ENCODE measurements at regions not wholly inside any gene's neighbourhood (a gene's known extent, or its start where the extent isn't known, plus 50 kb on each side); places are given as distances from the start of the nearest gene placed in this dataset.
A peak's percentile ranks its signal among the peaks of the same experiment; 100 is the strongest.

DNA sequence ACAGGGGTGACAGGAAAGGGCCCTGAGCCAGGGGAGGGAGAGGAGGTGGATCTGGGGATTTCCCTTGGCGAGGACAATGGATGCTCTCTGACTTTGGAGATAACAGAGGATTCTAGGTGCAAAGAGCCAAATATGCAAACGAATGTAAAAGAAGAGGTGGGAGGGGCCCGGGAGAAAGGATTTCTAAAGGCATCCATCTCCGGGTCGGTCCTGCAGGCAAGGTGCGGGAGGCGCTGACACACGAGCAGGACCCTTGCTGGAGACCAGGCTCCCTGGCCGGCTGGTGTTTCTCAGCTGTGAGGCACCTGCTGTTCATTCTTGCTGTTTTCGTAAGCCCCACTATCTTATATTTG is 115.2 kb upstream of the TLE3 start:
- Histone ChIP-seq H3K27ac (ENCODE audit: insufficient read depth, low read length) (no peak overlapping the region), H3K36me3 (ENCODE audit: control insufficient read depth, insufficient read depth, low read length) (no peaks in the 10 kb centered on the region), H3K9ac (ENCODE audit: insufficient read depth, low read length) (no peak overlapping the region), H3K27me3 (ENCODE audit: control insufficient read depth, insufficient read depth, low read length) (peaks cover 10% of the 10 kb centered on the region), H3K4me3 (replicated peaks in 1 of 4; ENCODE audit: control extremely low read depth in 1 of 4, insufficient read depth in 1 of 4, low read depth in 3 of 4, low read length in 4 of 4) (no peak overlapping the region), H4K20me1 (ENCODE audit: control insufficient read depth, extremely low read depth, insufficient read depth, low read length) (no peaks in the 10 kb centered on the region), H3K4me1 (ENCODE audit: control insufficient read depth, extremely low read depth, insufficient read depth, low read length) (no peaks in the 10 kb centered on the region), H2AFZ (ENCODE audit: low read length) (no peak overlapping the region), H3K9me3 (ENCODE audit: control insufficient read depth, insufficient read depth, low read depth, low read length) (no peaks in the 10 kb centered on the region), H3K4me2 (ENCODE audit: extremely low read depth, insufficient read depth, low read length) (no peak overlapping the region), H3K79me2 (ENCODE audit: control insufficient read depth, insufficient read depth, low read length) (no peaks in the 10 kb centered on the region)
- no peak for DNase-seq (ENCODE audit: low read depth in 2 of 2)
- TF ChIP-seq, protein P1, sequence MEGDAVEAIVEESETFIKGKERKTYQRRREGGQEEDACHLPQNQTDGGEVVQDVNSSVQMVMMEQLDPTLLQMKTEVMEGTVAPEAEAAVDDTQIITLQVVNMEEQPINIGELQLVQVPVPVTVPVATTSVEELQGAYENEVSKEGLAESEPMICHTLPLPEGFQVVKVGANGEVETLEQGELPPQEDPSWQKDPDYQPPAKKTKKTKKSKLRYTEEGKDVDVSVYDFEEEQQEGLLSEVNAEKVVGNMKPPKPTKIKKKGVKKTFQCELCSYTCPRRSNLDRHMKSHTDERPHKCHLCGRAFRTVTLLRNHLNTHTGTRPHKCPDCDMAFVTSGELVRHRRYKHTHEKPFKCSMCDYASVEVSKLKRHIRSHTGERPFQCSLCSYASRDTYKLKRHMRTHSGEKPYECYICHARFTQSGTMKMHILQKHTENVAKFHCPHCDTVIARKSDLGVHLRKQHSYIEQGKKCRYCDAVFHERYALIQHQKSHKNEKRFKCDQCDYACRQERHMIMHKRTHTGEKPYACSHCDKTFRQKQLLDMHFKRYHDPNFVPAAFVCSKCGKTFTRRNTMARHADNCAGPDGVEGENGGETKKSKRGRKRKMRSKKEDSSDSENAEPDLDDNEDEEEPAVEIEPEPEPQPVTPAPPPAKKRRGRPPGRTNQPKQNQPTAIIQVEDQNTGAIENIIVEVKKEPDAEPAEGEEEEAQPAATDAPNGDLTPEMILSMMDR (conservative IDR thresholded peaks at IDR 0.05 in 1 of 2, IDR thresholded peaks at IDR 0.05 in 1 of 2; ENCODE audit: low read depth in 1 of 2, low read length in 2 of 2), result no peak
- TF ChIP-seq EZH2 (IDR thresholded peaks at IDR 0.05; ENCODE audit: low read length, missing control alignments), result no peak

DNA sequence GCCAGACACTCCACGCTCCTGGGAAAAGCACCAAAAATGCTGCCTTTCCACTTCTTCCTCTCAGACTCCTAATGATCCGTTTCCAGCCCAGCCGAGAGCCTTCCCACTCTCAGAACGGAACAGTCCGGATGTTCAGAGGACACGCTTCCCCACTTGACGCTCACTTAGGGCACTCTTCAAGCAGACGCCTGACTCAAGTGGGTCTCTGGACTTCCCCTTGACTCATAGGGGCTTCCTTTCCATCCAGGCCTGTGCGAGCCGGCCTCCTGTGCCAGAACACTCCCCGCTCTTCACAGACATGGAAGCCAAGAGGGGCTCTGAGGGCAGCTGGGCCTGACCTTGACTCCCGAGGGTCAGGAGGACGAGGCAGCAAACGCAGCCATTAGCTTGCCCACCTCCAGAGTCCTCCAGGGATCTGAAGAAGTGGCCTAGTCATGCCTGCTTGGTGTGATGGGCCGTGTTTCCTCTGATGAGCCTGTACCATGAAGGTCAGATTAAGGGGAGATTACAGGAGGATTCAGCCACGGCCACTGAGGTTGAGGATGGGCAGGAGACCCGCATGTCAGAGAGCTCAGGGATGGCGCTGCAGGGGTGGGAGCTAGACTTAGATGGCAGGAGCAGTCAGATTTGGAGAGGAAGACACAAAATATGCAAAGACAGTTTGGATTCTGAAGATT is 114.7 kb upstream of the TLE3 start:
- no peak overlapping the region for H2AFZ ChIP-seq (ENCODE audit: low read length)
- H3K9ac ChIP-seq (ENCODE audit: insufficient read depth, low read length), result no peak overlapping the region
- peaks cover 11% of the 10 kb centered on the region for H3K27me3 ChIP-seq (ENCODE audit: control insufficient read depth, insufficient read depth, low read length)

DNA sequence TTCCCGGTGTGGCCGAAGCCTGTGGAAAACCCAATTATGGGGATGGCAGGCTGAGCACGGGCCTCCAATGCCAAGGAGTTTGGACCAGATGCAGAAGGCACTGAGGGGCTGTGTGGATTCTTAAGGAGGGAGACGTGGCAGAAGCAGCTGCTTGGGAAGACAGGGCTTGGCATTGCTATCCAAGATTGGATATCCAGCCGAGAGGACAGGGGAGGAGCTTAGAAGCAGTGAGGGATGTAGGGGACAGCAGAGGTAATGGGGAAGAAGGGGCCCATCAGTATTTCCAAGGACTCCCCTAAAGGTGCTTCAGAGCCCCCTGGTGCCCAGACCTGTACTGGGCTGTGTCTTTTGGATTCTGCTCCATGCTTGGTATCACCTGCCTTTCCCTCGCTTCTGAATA is 112.8 kb upstream of the TLE3 start:
- Histone ChIP-seq H3K9ac (ENCODE audit: insufficient read depth, low read length) (no peak overlapping the region), H4K20me1 (ENCODE audit: control insufficient read depth, extremely low read depth, insufficient read depth, low read length) (no peaks in the 10 kb centered on the region), H3K4me2 (ENCODE audit: extremely low read depth, insufficient read depth, low read length) (no peak overlapping the region), H3K79me2 (ENCODE audit: control insufficient read depth, insufficient read depth, low read length) (no peaks in the 10 kb centered on the region), H2AFZ (ENCODE audit: low read length) (no peak overlapping the region), H3K27me3 (ENCODE audit: control insufficient read depth, insufficient read depth, low read length) (peaks cover 9% of the 10 kb centered on the region), H3K4me3 (replicated peaks in 1 of 4; ENCODE audit: control extremely low read depth in 1 of 4, insufficient read depth in 1 of 4, low read depth in 3 of 4, low read length in 4 of 4) (no peak overlapping the region), H3K4me1 (ENCODE audit: control insufficient read depth, extremely low read depth, insufficient read depth, low read length) (no peaks in the 10 kb centered on the region), H3K36me3 (ENCODE audit: control insufficient read depth, insufficient read depth, low read length) (no peaks in the 10 kb centered on the region), H3K27ac (ENCODE audit: insufficient read depth, low read length) (no peak overlapping the region), H3K9me3 (ENCODE audit: control insufficient read depth, insufficient read depth, low read depth, low read length) (no peaks in the 10 kb centered on the region)
- DNase-seq (ENCODE audit: low read depth in 2 of 2), result no peak
- TF ChIP-seq, protein P1 (conservative IDR thresholded peaks at IDR 0.05 in 1 of 2, IDR thresholded peaks at IDR 0.05 in 1 of 2; ENCODE audit: low read depth in 1 of 2, low read length in 2 of 2), result peak in 1 of 2 donors; percentile 9
- TF ChIP-seq EZH2 (IDR thresholded peaks at IDR 0.05; ENCODE audit: low read length, missing control alignments), result no peak

More for the DNA sequence above, 114.7 kb upstream of the TLE3 start:
- TF ChIP-seq EZH2 (IDR thresholded peaks at IDR 0.05; ENCODE audit: low read length, missing control alignments), result no peak
- TF ChIP-seq, protein P1 (conservative IDR thresholded peaks at IDR 0.05 in 1 of 2, IDR thresholded peaks at IDR 0.05 in 1 of 2; ENCODE audit: low read depth in 1 of 2, low read length in 2 of 2), result no peak
- Histone ChIP-seq H3K36me3 (ENCODE audit: control insufficient read depth, insufficient read depth, low read length) (no peaks in the 10 kb centered on the region), H3K27ac (ENCODE audit: insufficient read depth, low read length) (no peak overlapping the region), H3K4me3 (replicated peaks in 1 of 4; ENCODE audit: control extremely low read depth in 1 of 4, insufficient read depth in 1 of 4, low read depth in 3 of 4, low read length in 4 of 4) (no peak overlapping the region), H4K20me1 (ENCODE audit: control insufficient read depth, extremely low read depth, insufficient read depth, low read length) (no peaks in the 10 kb centered on the region), H3K9me3 (ENCODE audit: control insufficient read depth, insufficient read depth, low read depth, low read length) (no peaks in the 10 kb centered on the region), H3K4me2 (ENCODE audit: extremely low read depth, insufficient read depth, low read length) (no peak overlapping the region), H3K4me1 (ENCODE audit: control insufficient read depth, extremely low read depth, insufficient read depth, low read length) (no peaks in the 10 kb centered on the region), H3K79me2 (ENCODE audit: control insufficient read depth, insufficient read depth, low read length) (no peaks in the 10 kb centered on the region)
- peak in 1 of 2 donors; percentile 77 for DNase-seq (ENCODE audit: low read depth in 2 of 2)
